WTC11 (cell line): ENCODE measurements at regions not wholly inside any gene's neighbourhood (a gene's known extent, or its start where the extent isn't known, plus 50 kb on each side); places are given as distances from the start of the nearest gene placed in this dataset.
"Not testable (repeated sequence)": the region's sequence is repeated elsewhere in the genome, so short reads cannot be mapped to it uniquely, and the experiment has no call there.

Experiments
- ATAC-seq: fragments of 200-7000 bp; cut with Tn5 transposase; 2 replicates; pipeline ENCODE4 v1.10.0; 2021; ENCODE audit warnings: mild to moderate bottlenecking, moderate library complexity
- CTCF ChIA-PET: fragments of 300-600 bp; sonication (Branson Sonifier 250); formaldehyde crosslinking; loops from one replicate; lab custom pipeline; 2021; ENCODE audit warnings: antibody characterized with exemption; lab: Charles Lee
- POLR2A ChIA-PET: fragments of 350-600 bp; sonication (Branson Sonifier 250); formaldehyde crosslinking; loops from one replicate; lab custom pipeline; 2021; ENCODE audit warnings: antibody characterized with exemption; lab: Charles Lee
- DNase-seq: peaks from one replicate; pipeline ENCODE4 v3.0.0; 2021; ENCODE audit warnings: low spot score
- H3K27ac Mint-ChIP-seq: 2 replicates; pipeline ENCODE4 v1.8.0; 2021; ENCODE audit warnings: mixed read lengths
- H3K27me3 Mint-ChIP-seq: 2 replicates; pipeline ENCODE4 v1.8.0; 2021; ENCODE audit warnings: low read depth, mild to moderate bottlenecking, moderate library complexity, mixed read lengths
- H3K36me3 Mint-ChIP-seq: 2 replicates; pipeline ENCODE4 v1.8.0; 2021; ENCODE audit warnings: mixed read lengths
- H3K4me1 Mint-ChIP-seq: 2 replicates; pipeline ENCODE4 v1.8.0; 2022; ENCODE audit warnings: mixed read lengths
- H3K4me3 Mint-ChIP-seq: 2 replicates; pipeline ENCODE4 v1.8.0; 2021; ENCODE audit warnings: mild to moderate bottlenecking, moderate library complexity, mixed read lengths
- H3K9me3 Mint-ChIP-seq: 2 replicates; pipeline ENCODE4 v1.8.0; 2021; ENCODE audit warnings: mixed read lengths
- HMGA2 ChIP-seq: fragments of 250-450 bp; sonication (Bioruptor Pico); IDR thresholded peaks from 2 replicates; pipeline ENCODE4 v1.4.0; 2021; ENCODE audit warnings: mild to moderate bottlenecking, moderate library complexity
- KAT7 ChIP-seq: sonication (generic); formaldehyde crosslinking; IDR thresholded peaks from 2 replicates; pipeline ENCODE4 v1.8.1; 2023; ENCODE audit warnings: missing genetic modification reagents, mild to moderate bottlenecking, borderline replicate concordance
- NFE2L1 ChIP-seq: sonication (generic); formaldehyde crosslinking; IDR thresholded peaks from 2 replicates; pipeline ENCODE4 v1.8.1; 2023; ENCODE audit warnings: missing genetic modification reagents
- NR2C2 ChIP-seq: sonication (generic); formaldehyde crosslinking; IDR thresholded peaks from 2 replicates; pipeline ENCODE4 v1.8.0; 2022; ENCODE audit warnings: mild to moderate bottlenecking, missing genetic modification reagents
- RORB ChIP-seq: fragments of 250-450 bp; sonication (Bioruptor Pico); IDR thresholded peaks from 2 replicates; pipeline ENCODE4 v1.9.0; 2021; ENCODE audit warnings: mild to moderate bottlenecking
- TF ChIP-seq, protein P1 (sequence below): sonication (generic); formaldehyde crosslinking; IDR thresholded peaks from 2 replicates; pipeline ENCODE4 v1.8.1; 2022; ENCODE audit warnings: missing genetic modification reagents, borderline replicate concordance
- TF ChIP-seq, protein P2 (sequence below): sonication (generic); formaldehyde crosslinking; IDR thresholded peaks from 2 replicates; pipeline ENCODE4 v1.8.1; 2023; ENCODE audit warnings: mild to moderate bottlenecking, moderate library complexity, missing genetic modification reagents
- TF ChIP-seq, protein P3 (sequence below): fragments of 250-450 bp; sonication (Bioruptor Pico); IDR thresholded peaks from 2 replicates; pipeline ENCODE4 v1.9.0; 2021; ENCODE audit warnings: mild to moderate bottlenecking, borderline replicate concordance

GRCh38 chr7:7005303-7005702 is 177.0 kb upstream of the C1GALT1 start:
- ChIA-PET CTCF (no interaction called here), POLR2A (no interaction called here)
- H3K27me3 Mint-ChIP-seq, result peaks cover 4% of the 10 kb centered on the region
- peaks cover 32% of the 10 kb centered on the region for H3K4me1 Mint-ChIP-seq
- DNase-seq, result no peak
- ATAC-seq, result no peak
- TF ChIP-seq RORB (CRISPR knock-in tag) (no peak), KAT7 (CRISPR knock-in tag) (no peak), NFE2L1 (CRISPR knock-in tag) (no peak), HMGA2 (no peak), NR2C2 (CRISPR knock-in tag) (no peak)
- TF ChIP-seq, protein P1, sequence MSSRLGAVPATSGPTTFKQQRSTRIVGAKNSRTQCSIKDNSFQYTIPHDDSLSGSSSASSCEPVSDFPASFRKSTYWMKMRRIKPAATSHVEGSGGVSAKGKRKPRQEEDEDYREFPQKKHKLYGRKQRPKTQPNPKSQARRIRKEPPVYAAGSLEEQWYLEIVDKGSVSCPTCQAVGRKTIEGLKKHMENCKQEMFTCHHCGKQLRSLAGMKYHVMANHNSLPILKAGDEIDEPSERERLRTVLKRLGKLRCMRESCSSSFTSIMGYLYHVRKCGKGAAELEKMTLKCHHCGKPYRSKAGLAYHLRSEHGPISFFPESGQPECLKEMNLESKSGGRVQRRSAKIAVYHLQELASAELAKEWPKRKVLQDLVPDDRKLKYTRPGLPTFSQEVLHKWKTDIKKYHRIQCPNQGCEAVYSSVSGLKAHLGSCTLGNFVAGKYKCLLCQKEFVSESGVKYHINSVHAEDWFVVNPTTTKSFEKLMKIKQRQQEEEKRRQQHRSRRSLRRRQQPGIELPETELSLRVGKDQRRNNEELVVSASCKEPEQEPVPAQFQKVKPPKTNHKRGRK, result no peak
- TF ChIP-seq, protein P2, sequence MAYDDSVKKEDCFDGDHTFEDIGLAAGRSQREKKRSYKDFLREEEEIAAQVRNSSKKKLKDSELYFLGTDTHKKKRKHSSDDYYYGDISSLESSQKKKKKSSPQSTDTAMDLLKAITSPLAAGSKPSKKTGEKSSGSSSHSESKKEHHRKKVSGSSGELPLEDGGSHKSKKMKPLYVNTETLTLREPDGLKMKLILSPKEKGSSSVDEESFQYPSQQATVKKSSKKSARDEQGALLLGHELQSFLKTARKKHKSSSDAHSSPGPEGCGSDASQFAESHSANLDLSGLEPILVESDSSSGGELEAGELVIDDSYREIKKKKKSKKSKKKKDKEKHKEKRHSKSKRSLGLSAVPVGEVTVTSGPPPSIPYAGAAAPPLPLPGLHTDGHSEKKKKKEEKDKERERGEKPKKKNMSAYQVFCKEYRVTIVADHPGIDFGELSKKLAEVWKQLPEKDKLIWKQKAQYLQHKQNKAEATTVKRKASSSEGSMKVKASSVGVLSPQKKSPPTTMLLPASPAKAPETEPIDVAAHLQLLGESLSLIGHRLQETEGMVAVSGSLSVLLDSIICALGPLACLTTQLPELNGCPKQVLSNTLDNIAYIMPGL (CRISPR knock-in tag), result no peak
- TF ChIP-seq, protein P3, sequence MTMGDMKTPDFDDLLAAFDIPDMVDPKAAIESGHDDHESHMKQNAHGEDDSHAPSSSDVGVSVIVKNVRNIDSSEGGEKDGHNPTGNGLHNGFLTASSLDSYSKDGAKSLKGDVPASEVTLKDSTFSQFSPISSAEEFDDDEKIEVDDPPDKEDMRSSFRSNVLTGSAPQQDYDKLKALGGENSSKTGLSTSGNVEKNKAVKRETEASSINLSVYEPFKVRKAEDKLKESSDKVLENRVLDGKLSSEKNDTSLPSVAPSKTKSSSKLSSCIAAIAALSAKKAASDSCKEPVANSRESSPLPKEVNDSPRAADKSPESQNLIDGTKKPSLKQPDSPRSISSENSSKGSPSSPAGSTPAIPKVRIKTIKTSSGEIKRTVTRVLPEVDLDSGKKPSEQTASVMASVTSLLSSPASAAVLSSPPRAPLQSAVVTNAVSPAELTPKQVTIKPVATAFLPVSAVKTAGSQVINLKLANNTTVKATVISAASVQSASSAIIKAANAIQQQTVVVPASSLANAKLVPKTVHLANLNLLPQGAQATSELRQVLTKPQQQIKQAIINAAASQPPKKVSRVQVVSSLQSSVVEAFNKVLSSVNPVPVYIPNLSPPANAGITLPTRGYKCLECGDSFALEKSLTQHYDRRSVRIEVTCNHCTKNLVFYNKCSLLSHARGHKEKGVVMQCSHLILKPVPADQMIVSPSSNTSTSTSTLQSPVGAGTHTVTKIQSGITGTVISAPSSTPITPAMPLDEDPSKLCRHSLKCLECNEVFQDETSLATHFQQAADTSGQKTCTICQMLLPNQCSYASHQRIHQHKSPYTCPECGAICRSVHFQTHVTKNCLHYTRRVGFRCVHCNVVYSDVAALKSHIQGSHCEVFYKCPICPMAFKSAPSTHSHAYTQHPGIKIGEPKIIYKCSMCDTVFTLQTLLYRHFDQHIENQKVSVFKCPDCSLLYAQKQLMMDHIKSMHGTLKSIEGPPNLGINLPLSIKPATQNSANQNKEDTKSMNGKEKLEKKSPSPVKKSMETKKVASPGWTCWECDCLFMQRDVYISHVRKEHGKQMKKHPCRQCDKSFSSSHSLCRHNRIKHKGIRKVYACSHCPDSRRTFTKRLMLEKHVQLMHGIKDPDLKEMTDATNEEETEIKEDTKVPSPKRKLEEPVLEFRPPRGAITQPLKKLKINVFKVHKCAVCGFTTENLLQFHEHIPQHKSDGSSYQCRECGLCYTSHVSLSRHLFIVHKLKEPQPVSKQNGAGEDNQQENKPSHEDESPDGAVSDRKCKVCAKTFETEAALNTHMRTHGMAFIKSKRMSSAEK, result no peak
- H3K27ac Mint-ChIP-seq, result no peak overlapping the region
- H3K36me3 Mint-ChIP-seq, result peaks cover 19% of the 10 kb centered on the region
- no peak overlapping the region for H3K4me3 Mint-ChIP-seq
- peaks cover 23% of the 10 kb centered on the region for H3K9me3 Mint-ChIP-seq

- H3K4me3 Mint-ChIP-seq, ATAC-seq, DNase-seq, CTCF ChIA-PET, H3K27ac Mint-ChIP-seq, H3K27me3 Mint-ChIP-seq, POLR2A ChIA-PET: not testable (repeated sequence)
- Mint-ChIP-seq H3K36me3 (peaks cover 20% of the 10 kb centered on the region), H3K4me1 (peaks cover 30% of the 10 kb centered on the region), H3K9me3 (peaks cover 23% of the 10 kb centered on the region)
Measured at GRCh38 chr7:7005949-7006348, 176.4 kb upstream of the C1GALT1 start.

GRCh38 chr7:7011241-7011640 is 171.1 kb upstream of the C1GALT1 start:
- H3K27ac Mint-ChIP-seq, H3K27me3 Mint-ChIP-seq, H3K4me1 Mint-ChIP-seq, DNase-seq, CTCF ChIA-PET, ATAC-seq, POLR2A ChIA-PET, H3K4me3 Mint-ChIP-seq: not testable (repeated sequence)
- Mint-ChIP-seq H3K9me3 (peaks cover 38% of the 10 kb centered on the region), H3K36me3 (peaks cover 31% of the 10 kb centered on the region)

DNA sequence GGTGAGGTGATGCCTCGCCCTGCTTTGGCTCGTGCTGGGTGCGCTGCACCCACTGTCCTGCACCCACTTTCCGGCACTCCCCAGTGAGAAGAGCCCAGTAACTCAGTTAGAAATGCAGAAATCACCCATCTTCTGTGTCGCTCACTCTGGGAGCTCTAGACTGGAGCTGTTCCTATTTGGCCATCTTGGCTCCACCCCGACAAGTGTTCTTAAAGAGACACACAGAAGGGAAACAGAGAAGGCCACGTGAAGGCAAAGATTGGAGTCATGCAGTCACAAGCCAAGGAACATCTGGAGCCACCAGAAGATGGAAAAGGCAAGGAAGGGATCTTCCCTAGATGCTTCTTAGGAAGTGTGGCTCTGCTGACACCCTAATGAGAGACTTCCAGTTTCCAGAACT is 170.6 kb upstream of the C1GALT1 start:
- H3K27me3 Mint-ChIP-seq, CTCF ChIA-PET, POLR2A ChIA-PET: not testable (repeated sequence)

More for the DNA sequence above, 170.6 kb upstream of the C1GALT1 start:
- ATAC-seq, DNase-seq, H3K27ac Mint-ChIP-seq, H3K4me1 Mint-ChIP-seq, H3K4me3 Mint-ChIP-seq: not testable (repeated sequence)
- H3K9me3 Mint-ChIP-seq, result peaks cover 38% of the 10 kb centered on the region
- peaks cover 31% of the 10 kb centered on the region for H3K36me3 Mint-ChIP-seq
